ENCODE measurements at regions not wholly inside any gene's neighbourhood (a gene's known extent, or its start where the extent isn't known, plus 50 kb on each side); places are given as distances from the start of the nearest gene placed in this dataset.

DNA sequence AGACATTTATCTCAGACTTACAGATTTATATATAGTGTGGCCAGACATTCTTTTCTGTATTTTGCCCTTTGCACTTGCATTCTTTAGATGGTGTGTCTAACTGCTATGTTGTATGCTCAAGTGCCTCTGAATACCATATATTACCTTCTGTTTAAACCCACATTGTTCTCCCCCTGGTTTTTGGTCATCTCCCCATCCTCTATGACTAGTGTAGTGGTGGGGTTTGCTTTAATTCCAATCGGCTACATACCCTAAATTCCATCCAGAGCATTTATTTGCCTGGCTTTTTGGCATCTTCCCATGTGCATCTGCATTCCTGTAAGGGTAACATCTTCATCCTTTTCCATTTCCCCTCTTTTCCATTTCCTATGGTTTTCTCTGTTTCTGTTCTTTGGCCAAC lies 271.0 kb upstream of the SLC30A5 start:
- no peak for TF ChIP-seq JUND (IDR thresholded peaks at IDR 0.05; ENCODE audit: low read depth)
- no peak for DNase-seq (ENCODE audit: low read depth in 1 of 2, low spot score in 1 of 2)
- in situ Hi-C loops (cut with HindIII; ENCODE audit: low pct_unique_long_range_greater_than_20kb, low sequenced_read_pairs) = no loop called here

DNA sequence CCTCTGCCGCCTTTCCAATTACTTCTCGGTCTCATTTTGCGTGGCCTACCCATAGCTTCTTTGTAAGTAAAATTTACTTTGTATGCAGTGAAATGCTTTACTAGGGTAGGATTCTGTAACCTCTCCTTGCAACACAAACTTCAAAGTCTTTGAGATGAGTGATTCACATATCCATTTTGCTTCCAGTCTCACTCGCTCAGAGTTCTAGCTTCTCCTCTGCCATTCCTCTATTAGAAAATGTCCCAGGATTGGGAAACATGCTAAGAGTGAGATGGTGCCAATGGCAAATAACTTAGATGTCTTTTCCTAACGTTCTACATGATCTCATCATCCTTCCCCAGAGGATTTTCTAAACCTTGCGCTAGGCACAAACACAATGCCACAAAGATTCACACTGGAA lies 270.5 kb upstream of the SLC30A5 start:
- in situ Hi-C loops (cut with HindIII; ENCODE audit: low pct_unique_long_range_greater_than_20kb, low sequenced_read_pairs) = no loop called here
- DNase-seq (ENCODE audit: low read depth in 1 of 2, low spot score in 1 of 2) = no peak
- TF ChIP-seq JUND (IDR thresholded peaks at IDR 0.05; ENCODE audit: low read depth) = no peak

DNA sequence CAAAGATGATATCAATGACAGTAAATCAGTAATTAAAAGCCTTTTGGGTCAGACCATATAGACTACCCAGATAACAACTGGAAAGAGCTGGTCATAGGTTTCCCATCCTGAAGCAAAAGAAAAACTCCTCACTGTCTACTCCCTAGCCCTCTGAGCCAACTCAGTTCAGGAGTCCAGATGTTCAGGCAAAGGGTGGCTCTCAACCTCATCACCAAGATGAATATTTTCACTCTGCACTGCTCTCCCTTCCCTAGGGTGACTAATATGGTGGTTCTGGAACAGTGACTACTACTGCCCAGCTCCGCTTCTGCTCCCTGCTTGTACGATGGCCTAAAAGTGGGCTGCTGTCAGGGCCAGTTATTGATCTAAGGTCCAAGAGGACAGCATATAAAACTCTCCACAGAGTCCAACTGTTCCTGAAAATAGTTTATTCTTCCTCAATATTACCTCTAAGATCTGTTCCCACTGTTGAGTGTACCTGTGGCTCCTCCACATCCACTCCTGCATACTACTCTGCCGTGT lies 263.4 kb upstream of the SLC30A5 start:
- in situ Hi-C loops (cut with HindIII; ENCODE audit: low pct_unique_long_range_greater_than_20kb, low sequenced_read_pairs) = no loop called here
- DNase-seq (ENCODE audit: low read depth in 1 of 2, low spot score in 1 of 2) = no peak
- no peak for TF ChIP-seq JUND (IDR thresholded peaks at IDR 0.05; ENCODE audit: low read depth)

DNA sequence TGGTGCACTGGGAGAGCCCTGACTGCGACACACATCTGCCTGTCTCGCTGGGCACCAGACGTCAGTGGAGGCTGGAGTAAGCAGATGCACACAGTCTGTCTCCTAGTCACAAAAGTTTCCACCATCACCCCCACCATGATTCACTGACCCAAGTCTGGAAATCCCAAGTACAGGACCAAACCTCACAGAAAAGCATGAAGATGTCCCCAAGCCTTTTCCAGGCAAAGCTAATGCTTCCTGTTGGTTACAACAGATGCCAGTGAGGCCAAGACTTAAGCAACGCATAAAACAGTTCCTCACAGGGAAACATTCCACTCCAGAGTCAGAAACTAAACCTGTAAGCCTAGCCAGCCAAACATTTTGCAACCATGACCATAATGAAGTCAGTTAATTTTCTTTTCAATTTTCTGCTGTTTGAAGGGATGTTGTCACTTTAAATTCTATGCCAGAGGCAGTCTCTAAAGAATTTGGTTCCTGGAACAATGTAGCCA lies 259.3 kb upstream of the SLC30A5 start:
- in situ Hi-C loops (cut with HindIII; ENCODE audit: low pct_unique_long_range_greater_than_20kb, low sequenced_read_pairs) = no loop called here
- TF ChIP-seq JUND (IDR thresholded peaks at IDR 0.05; ENCODE audit: low read depth) = no peak
- peak in 1 of 2 experiments; percentile 7 for DNase-seq (ENCODE audit: low read depth in 1 of 2, low spot score in 1 of 2)

DNA sequence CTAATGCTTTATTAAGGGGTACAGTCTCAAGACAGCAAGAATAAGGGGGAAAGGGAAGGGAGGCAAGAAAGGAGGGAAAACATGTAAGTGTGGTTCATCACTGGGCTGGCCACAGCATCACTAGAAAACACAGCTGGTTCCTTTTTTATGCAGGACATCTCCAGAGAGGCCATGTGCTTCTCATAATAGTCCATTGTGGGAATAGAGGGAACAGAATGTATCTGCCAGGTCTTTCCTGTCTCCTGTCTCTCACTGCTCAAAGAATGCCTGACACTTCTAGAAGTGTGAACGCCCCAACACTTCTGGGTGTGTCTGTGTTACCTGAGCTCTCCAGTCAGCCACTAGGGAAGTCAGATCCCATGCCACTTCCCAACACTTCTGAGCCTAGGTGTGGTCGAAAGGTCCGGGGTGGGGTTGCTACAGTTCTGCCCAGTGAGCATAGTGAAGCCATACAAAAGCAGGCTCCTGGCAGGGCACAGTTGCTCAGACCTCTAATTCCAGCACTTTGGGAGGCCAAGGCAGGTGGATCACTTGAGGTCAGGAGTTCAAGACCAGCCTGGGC lies 255.6 kb upstream of the SLC30A5 start:
- TF ChIP-seq JUND (IDR thresholded peaks at IDR 0.05; ENCODE audit: low read depth) = no peak
- in situ Hi-C loops (cut with HindIII; ENCODE audit: low pct_unique_long_range_greater_than_20kb, low sequenced_read_pairs) = no loop called here
- no peak for DNase-seq (ENCODE audit: low read depth in 1 of 2, low spot score in 1 of 2)

DNA sequence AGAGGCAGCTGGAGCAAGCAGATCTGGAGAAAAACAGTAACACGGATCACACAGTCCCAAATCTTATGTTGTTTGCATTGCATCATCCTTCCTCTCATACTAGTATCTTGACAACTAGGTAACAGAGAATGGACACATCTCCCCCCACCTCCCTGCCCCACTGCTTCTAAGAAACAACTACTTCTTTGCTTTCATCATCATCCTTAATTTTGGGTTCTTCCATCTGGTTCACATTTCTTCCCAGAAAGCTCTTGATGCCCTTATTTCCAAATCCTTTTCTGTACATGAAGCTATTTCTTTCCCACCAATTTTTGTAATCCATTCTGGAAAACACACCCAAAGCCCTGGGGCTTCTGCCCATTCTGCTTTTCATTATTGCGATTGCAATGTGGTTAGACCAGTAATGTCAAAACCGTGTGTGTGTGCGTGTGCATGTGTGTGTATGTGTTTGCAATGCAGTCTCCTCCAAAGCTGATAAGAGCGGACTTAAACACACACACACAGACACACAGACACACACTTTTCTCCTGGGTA lies 254.7 kb upstream of the SLC30A5 start:
- in situ Hi-C loops (cut with HindIII; ENCODE audit: low pct_unique_long_range_greater_than_20kb, low sequenced_read_pairs) = no loop called here
- TF ChIP-seq JUND (IDR thresholded peaks at IDR 0.05; ENCODE audit: low read depth) = no peak

DNA sequence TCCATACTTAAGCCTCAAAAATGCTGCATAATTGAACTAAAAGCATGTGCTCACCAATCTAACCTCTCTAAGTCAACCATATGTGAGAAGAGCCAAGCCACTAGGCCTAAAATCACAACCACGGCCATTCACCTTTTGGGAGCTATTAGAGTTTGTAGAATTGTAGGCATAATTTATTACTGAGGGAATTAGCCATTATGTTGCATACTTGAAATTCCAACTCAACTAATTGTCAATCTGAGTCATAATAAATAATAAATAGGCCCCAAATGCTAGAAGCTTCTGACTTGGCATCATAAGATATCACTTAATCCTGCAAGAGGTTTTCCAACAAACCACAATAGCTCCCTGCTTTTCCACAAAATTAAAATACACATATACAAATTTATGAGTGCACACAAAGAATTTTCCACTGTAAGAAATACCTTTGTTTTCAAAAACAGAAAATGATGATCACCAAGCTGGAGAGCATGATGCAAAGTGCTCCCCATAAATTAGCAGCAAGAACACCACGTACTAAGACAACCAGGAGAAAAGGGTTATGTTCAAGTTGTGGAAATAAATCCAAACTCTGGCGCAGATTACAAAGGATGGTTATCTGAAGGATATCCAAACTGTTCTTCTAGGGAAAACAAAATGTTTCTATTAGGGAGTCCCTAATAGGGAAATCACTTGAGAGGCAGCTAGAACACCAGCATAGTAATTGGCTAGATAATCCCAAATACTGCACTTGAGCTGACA lies 250.0 kb upstream of the SLC30A5 start:
- in situ Hi-C loops (cut with HindIII; ENCODE audit: low pct_unique_long_range_greater_than_20kb, low sequenced_read_pairs) = no loop called here
- DNase-seq (ENCODE audit: low read depth in 1 of 2, low spot score in 1 of 2) = no peak
- TF ChIP-seq JUND (IDR thresholded peaks at IDR 0.05; ENCODE audit: low read depth) = no peak

More for the DNA sequence above, 254.7 kb upstream of the SLC30A5 start:
- peak in 1 of 2 experiments; percentile 39 for DNase-seq (ENCODE audit: low read depth in 1 of 2, low spot score in 1 of 2)

DNA sequence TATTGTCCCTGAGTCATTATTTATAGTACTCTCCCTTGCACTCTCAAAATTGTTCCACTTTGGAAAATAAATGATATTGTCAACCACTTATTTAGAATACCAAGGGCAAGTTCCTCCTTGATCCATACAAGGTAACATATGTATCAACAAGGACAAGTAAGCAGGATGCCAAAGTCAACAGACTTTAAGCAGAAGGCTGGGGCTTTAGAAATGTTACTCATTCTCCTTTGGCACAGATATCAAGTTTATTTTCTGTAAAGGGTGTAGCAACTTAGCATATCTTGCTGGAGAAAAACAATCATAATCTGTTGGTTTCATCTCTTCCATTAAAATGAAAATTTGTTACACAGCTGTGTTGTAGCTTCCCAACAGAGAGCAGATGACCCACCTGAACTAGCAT lies 248.7 kb upstream of the SLC30A5 start:
- TF ChIP-seq JUND (IDR thresholded peaks at IDR 0.05; ENCODE audit: low read depth) = no peak
- DNase-seq (ENCODE audit: low read depth in 1 of 2, low spot score in 1 of 2) = no peak
- in situ Hi-C loops (cut with HindIII; ENCODE audit: low pct_unique_long_range_greater_than_20kb, low sequenced_read_pairs) = no loop called here

DNA sequence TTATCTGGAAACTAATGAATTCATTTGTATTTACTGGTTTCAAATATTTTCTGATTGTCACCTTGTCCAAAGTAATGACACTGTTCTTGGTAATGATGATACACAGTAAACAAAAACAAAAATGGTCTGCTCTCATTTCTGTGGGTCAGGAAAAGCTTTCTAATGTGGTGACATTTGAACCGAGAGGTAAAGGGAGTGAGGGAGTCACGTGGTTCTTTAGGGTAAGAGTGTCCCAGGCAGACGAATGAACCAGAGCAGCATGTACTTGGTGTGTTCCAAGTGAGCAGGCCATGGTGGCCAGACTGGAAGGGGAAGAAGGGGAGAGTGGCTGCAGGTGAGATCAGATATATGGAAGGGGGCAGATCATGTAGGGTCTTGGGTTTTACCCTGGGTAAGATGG lies 247.0 kb upstream of the SLC30A5 start:
- no peak for TF ChIP-seq JUND (IDR thresholded peaks at IDR 0.05; ENCODE audit: low read depth)
- DNase-seq (ENCODE audit: low read depth in 1 of 2, low spot score in 1 of 2) = no peak
- in situ Hi-C loops (cut with HindIII; ENCODE audit: low pct_unique_long_range_greater_than_20kb, low sequenced_read_pairs) = no loop called here

DNA sequence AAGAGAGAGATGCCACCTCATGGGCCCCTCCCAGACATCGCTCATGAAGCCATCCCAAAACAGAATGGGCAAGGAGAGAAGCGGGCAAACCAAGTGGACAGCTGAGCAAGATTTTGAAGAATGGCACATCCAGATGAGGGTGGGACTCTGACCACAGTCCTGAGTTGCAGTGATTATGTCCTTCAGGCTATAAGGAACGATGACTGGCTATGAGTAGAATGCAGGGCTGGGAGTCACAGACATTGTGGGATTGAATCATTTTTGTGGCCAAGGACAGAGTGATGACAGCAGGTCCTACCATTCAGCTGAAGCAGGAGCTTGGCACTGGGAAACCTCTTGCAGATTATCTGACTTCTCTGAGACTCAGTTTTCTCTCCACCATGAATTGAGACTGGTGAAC lies 245.7 kb upstream of the SLC30A5 start:
- DNase-seq (ENCODE audit: low read depth in 1 of 2, low spot score in 1 of 2) = no peak
- in situ Hi-C loops (cut with HindIII; ENCODE audit: low pct_unique_long_range_greater_than_20kb, low sequenced_read_pairs) = no loop called here
- TF ChIP-seq JUND (IDR thresholded peaks at IDR 0.05; ENCODE audit: low read depth) = no peak

DNA sequence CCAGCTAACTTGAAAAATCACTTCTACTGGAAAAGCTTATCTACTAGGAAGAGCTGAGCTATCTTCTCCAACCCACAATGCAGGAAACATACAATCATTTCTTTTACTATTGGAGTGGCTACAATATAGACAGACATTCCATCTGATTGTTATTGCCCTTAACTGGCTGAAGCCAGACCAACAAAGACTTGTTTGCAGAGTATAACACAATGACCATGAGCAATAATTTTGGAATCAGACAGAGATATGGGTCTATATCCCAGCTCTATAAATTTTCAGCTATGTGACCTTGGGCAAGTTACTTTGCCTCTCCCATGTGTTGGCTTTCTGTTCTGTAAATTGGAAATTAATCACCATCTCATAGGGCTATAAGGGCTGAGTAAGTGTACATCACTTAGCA lies 244.7 kb upstream of the SLC30A5 start:
- no peak for DNase-seq (ENCODE audit: low read depth in 1 of 2, low spot score in 1 of 2)
- TF ChIP-seq JUND (IDR thresholded peaks at IDR 0.05; ENCODE audit: low read depth) = no peak
- in situ Hi-C loops (cut with HindIII; ENCODE audit: low pct_unique_long_range_greater_than_20kb, low sequenced_read_pairs) = no loop called here

DNA sequence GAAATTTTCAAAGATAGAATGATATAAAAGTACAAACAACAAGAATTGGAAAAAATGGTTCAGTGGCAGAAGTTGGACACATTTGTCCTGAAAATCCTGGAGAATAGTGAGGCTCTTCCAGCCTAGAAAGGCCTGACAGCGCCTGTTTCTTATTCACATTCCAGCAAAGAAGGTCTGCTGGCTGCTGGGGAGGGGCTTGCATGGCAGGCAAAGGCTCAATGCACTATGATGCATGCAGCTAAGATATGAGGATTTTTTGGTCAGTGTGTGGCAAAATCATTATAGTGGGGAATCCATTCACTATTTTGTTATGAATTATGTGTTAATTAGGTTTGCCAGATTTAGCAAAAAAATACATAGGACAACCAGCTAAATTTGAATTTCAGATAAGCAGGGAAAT lies 243.9 kb upstream of the SLC30A5 start:
- TF ChIP-seq JUND (IDR thresholded peaks at IDR 0.05; ENCODE audit: low read depth) = no peak
- DNase-seq (ENCODE audit: low read depth in 1 of 2, low spot score in 1 of 2) = no peak
- in situ Hi-C loops (cut with HindIII; ENCODE audit: low pct_unique_long_range_greater_than_20kb, low sequenced_read_pairs) = no loop called here

DNA sequence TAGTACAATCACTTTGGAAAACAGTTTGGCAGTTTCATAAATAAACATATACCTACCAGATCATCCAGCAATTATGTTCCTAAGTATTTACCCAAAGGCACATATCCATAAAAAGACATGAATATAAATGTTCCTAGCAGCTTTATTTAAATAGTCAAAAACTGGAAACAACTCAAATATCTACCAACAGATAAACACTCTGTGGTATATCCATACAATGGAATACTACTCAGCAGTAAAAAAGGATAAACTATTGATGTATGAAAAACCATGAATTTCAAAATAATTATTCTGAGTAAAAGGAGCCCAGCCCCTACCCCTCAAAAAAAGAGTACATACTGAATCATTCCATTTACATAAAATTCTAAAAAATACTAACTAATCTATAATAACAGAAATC lies 232.7 kb upstream of the SLC30A5 start:
- DNase-seq (ENCODE audit: low read depth in 1 of 2, low spot score in 1 of 2) = no peak
- no peak for TF ChIP-seq JUND (IDR thresholded peaks at IDR 0.05; ENCODE audit: low read depth)
- in situ Hi-C loops (cut with HindIII; ENCODE audit: low pct_unique_long_range_greater_than_20kb, low sequenced_read_pairs) = no loop called here

Data from T47D (cell line).